HCT116 (cell line): ENCODE measurements at regions not wholly inside any gene's neighbourhood (a gene's known extent, or its start where the extent isn't known, plus 50 kb on each side); places are given as distances from the start of the nearest gene placed in this dataset.

Source experiments
- ATAC-seq: fragments of 200-7000 bp; cut with Tn5 transposase; 2 replicates; pipeline ENCODE4 v1.9.1; 2020; ENCODE audit warnings: mild to moderate bottlenecking, moderate library complexity
- BruUV-seq: library from RNA; stranded (reverse); fragments of 400-500 nt; replicated peaks from 2 replicates; lab custom pipeline; 2021; lab: Mats Ljungman, UMichigan
- CTCF ChIA-PET: fragments of 300-600 bp; sonication (Branson Sonifier 250); formaldehyde crosslinking; loops from one replicate; lab custom pipeline; 2021; ENCODE audit warnings: antibody characterized with exemption; lab: Charles Lee
- POLR2A ChIA-PET: fragments of 300-600, 350-600 bp; sonication (Branson Sonifier 250); formaldehyde crosslinking; loops from one replicate; lab custom pipeline; 2021; ENCODE audit warnings: antibody characterized with exemption; lab: Charles Lee
- RAD21 ChIA-PET, 2 experiments: fragments of 300-600 bp; sonication (Branson Sonifier 250); formaldehyde crosslinking; loops; one replicate each; lab custom pipeline; 2023; ENCODE audit warnings: low total read pairs in 2 of 2; ENCODE audit not compliant: uncharacterized antibody in 2 of 2, unreplicated experiment in 2 of 2, low non-redundant PET in 1 of 2; lab: Charles Lee
- DNase-seq: peaks from one replicate; pipeline ENCODE4 v3.0.0-alpha.2; 2010; ENCODE audit warnings: low read depth, low spot score
- H2AFZ ChIP-seq: fragments of 200-600 bp; shearing (Covaris generic), sonication (generic); 2 replicates; pipeline ENCODE4 v1.6.1; 2017; ENCODE audit warnings: low read depth, mixed run types, mixed read lengths, antibody characterized with exemption, low read length; ENCODE audit not compliant: poor library complexity, severe bottlenecking
- H3K27ac ChIP-seq: 2 replicates; pipeline ENCODE4 v1.5.1; 2012; ENCODE audit warnings: low read depth, low read length
- H3K27me3 ChIP-seq: fragments of 200-600 bp; sonication (generic); 2 replicates; pipeline ENCODE4 v1.6.1; 2016; ENCODE audit warnings: mixed run types, low read length, mixed read lengths; ENCODE audit not compliant: insufficient read depth
- H3K36me3 ChIP-seq, 2 experiments: fragments of 200-500 bp in 1 of 2; fragments of 200-600 bp in 1 of 2; sonication (Bioruptor generic) in 1 of 2; sonication (generic) in 1 of 2; 2 replicates each; pipeline versions ENCODE4 v1.5.1 to v1.6.1; 2014 to 2016; ENCODE audit warnings: low read length in 2 of 2, inconsistent platforms in 1 of 2, mixed read lengths in 1 of 2, mixed run types in 1 of 2; ENCODE audit not compliant: insufficient read depth in 2 of 2, control insufficient read depth in 1 of 2
- H3K4me1 ChIP-seq, 2 experiments: fragments of 200-600 bp in 1 of 2; sonication (generic) in 1 of 2; 2 replicates each; pipeline versions ENCODE4 v1.5.1 to v1.6.1; 2012 to 2017; ENCODE audit warnings: low read length in 2 of 2, inconsistent platforms in 1 of 2, mild to moderate bottlenecking in 1 of 2, mixed read lengths in 1 of 2, mixed run types in 1 of 2, moderate library complexity in 1 of 2; ENCODE audit not compliant: insufficient read depth in 2 of 2, control insufficient read depth in 1 of 2
- H3K4me2 ChIP-seq: fragments of 200-600 bp; sonication (generic); 2 replicates; pipeline ENCODE4 v1.6.1; 2017; ENCODE audit warnings: mixed run types, low read length, mixed read lengths
- H3K4me3 ChIP-seq, 2 experiments: fragments of 200-600 bp in 1 of 2; sonication (generic) in 1 of 2; replicated peaks in 1 of 2; 2 replicates each; pipeline ENCODE4 v1.5.1; 2011 to 2016; ENCODE audit warnings: low read length in 2 of 2, control low read depth in 1 of 2, low read depth in 1 of 2, mild to moderate bottlenecking in 1 of 2, mixed read lengths in 1 of 2, mixed run types in 1 of 2
- H3K79me2 ChIP-seq: fragments of 200-600 bp; sonication (generic); 2 replicates; pipeline ENCODE4 v1.6.1; 2017; ENCODE audit warnings: mild to moderate bottlenecking, mixed run types, low read length, moderate library complexity, mixed read lengths; ENCODE audit not compliant: insufficient read depth
- H3K9ac ChIP-seq: fragments of 200-600 bp; sonication (generic); 2 replicates; pipeline ENCODE4 v1.6.1; 2016; ENCODE audit warnings: low read length, mixed read lengths
- H3K9me2 ChIP-seq: fragments of 200-600 bp; sonication (generic), shearing (Covaris generic); 2 replicates; pipeline ENCODE4 v1.6.1; 2017; ENCODE audit warnings: mixed run types, mild to moderate bottlenecking, moderate library complexity; ENCODE audit not compliant: insufficient read depth
- H3K9me3 ChIP-seq, 2 experiments: fragments of 200-500 bp in 1 of 2; fragments of 200-600 bp in 1 of 2; sonication (Bioruptor generic) in 1 of 2; sonication (generic) in 1 of 2; 2 replicates each; pipeline ENCODE4 v1.6.1; 2014 to 2017; ENCODE audit warnings: low read length in 2 of 2, mixed read lengths in 2 of 2, inconsistent platforms in 1 of 2, low read depth in 1 of 2, mild to moderate bottlenecking in 1 of 2, mixed run types in 1 of 2, moderate library complexity in 1 of 2; ENCODE audit not compliant: control insufficient read depth in 1 of 2, insufficient read depth in 1 of 2
- H4K20me1 ChIP-seq: fragments of 200-600 bp; sonication (generic), shearing (Covaris generic); 2 replicates; pipeline ENCODE4 v1.6.1; 2017; ENCODE audit warnings: mixed run types, mild to moderate bottlenecking, moderate library complexity; ENCODE audit not compliant: insufficient read depth
- CEBPB ChIP-seq: IDR thresholded peaks from 2 replicates; pipeline ENCODE4 v1.6.1; 2012; ENCODE audit warnings: low read depth
- EZH2phosphoT487 ChIP-seq: fragments of 200-600 bp; IDR thresholded peaks from 2 replicates; pipeline ENCODE4 v1.6.1; 2018; ENCODE audit warnings: antibody characterized with exemption, borderline replicate concordance
- FOSL1 ChIP-seq: IDR thresholded peaks from 2 replicates; pipeline ENCODE4 v1.6.1; 2012; ENCODE audit warnings: low read depth
- POLR2A ChIP-seq: IDR thresholded peaks from 2 replicates; pipeline ENCODE4 v1.7.0; 2011; ENCODE audit warnings: borderline replicate concordance; ENCODE audit not compliant: insufficient read depth, insufficient read length; ENCODE audit errors: extremely low read depth
- POLR2AphosphoS5 ChIP-seq: IDR thresholded peaks from 2 replicates; pipeline ENCODE4 v1.6.1; 2011; ENCODE audit warnings: mild to moderate bottlenecking, low read depth, low read length, moderate library complexity
- RAD21 ChIP-seq: IDR thresholded peaks from 2 replicates; pipeline ENCODE4 v1.6.1; 2012; ENCODE audit warnings: low read depth, mild to moderate bottlenecking
- SRF ChIP-seq: IDR thresholded peaks from 2 replicates; pipeline ENCODE4 v1.6.1; 2012; ENCODE audit warnings: low read depth
- ZFX ChIP-seq: fragments of 450-650 bp; IDR thresholded peaks from 2 replicates; pipeline ENCODE4 v1.6.1; 2017
- intact Hi-C: fragments of 100-400 bp; cut with micrococcal nuclease; formaldehyde crosslinking; loops from 2 replicates; pipeline ENCODE4 v1.10.0; 2022
- TF ChIP-seq, protein P1 (sequence below): IDR thresholded peaks from 2 replicates; pipeline ENCODE4 v1.6.1; 2012; ENCODE audit warnings: low read depth
- TF ChIP-seq, protein P2 (sequence below): IDR thresholded peaks from 2 replicates; pipeline ENCODE4 v1.6.1; 2012
- TF ChIP-seq, protein P3 (sequence below): IDR thresholded peaks from 2 replicates; pipeline ENCODE4 v1.6.1; 2011; ENCODE audit warnings: mild to moderate bottlenecking, low read length, moderate library complexity; ENCODE audit not compliant: insufficient replicate concordance; ENCODE audit errors: extremely low read depth
- TF ChIP-seq, protein P4 (sequence below): IDR thresholded peaks from 2 replicates; pipeline ENCODE4 v1.6.1; 2012

DNA sequence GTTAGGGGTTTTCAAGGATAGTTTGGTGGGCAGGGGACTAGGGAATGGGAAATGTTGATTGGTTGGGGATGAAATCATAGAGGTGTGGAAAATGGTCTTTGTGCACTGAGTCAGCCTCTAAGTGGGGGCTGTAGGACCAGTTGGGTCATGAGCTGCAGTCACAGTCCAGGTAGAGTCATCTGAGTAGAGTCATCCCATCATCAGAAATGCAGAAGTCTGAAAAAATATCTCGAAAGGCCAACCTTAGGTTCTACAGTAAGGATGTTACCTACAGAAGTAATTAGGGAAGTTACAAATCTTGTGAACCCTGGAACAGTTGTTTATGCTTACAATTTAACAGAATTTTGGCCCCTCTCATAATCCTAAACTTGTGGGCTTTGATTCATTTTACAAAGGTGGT, 63.4 kb upstream of the AP1S2 start (continued):
- TF ChIP-seq, protein P1, sequence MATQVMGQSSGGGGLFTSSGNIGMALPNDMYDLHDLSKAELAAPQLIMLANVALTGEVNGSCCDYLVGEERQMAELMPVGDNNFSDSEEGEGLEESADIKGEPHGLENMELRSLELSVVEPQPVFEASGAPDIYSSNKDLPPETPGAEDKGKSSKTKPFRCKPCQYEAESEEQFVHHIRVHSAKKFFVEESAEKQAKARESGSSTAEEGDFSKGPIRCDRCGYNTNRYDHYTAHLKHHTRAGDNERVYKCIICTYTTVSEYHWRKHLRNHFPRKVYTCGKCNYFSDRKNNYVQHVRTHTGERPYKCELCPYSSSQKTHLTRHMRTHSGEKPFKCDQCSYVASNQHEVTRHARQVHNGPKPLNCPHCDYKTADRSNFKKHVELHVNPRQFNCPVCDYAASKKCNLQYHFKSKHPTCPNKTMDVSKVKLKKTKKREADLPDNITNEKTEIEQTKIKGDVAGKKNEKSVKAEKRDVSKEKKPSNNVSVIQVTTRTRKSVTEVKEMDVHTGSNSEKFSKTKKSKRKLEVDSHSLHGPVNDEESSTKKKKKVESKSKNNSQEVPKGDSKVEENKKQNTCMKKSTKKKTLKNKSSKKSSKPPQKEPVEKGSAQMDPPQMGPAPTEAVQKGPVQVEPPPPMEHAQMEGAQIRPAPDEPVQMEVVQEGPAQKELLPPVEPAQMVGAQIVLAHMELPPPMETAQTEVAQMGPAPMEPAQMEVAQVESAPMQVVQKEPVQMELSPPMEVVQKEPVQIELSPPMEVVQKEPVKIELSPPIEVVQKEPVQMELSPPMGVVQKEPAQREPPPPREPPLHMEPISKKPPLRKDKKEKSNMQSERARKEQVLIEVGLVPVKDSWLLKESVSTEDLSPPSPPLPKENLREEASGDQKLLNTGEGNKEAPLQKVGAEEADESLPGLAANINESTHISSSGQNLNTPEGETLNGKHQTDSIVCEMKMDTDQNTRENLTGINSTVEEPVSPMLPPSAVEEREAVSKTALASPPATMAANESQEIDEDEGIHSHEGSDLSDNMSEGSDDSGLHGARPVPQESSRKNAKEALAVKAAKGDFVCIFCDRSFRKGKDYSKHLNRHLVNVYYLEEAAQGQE: no peak
- TF ChIP-seq ZFX: no peak

DNA sequence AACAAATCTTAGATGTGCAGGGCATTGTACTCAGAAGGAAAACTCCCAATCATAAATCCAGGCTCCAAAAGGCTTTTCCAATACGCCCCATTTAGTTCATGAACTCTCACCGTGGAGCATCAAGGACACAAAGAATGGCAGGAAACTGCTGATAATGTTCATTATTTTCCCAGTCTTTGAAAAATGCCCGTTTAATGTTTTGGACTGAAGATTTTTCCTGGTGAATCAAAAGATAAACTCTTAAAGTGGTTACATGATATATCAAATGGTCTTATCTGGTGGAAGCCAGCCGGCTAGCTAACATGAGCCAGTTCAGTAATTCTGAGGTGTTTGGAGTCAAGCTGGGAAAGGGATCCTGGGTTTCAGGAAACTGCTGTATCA, 62.1 kb upstream of the AP1S2 start:
- Histone ChIP-seq H2AFZ (no peak overlapping the region), H3K4me2 (no peak overlapping the region), H3K79me2 (no peaks in the 10 kb centered on the region), H3K9me2 (no peaks in the 10 kb centered on the region), H3K9ac (no peak overlapping the region), H4K20me1 (no peaks in the 10 kb centered on the region), H3K4me3 (no peak overlapping the region), H3K36me3 (no peaks in the 10 kb centered on the region), H3K4me1 (no peaks in the 10 kb centered on the region), H3K27me3 (no peaks in the 10 kb centered on the region), H3K27ac (no peak overlapping the region), H3K9me3 (no peaks in the 10 kb centered on the region)
- ChIA-PET RAD21 (no interaction called here), POLR2A (no interaction called here), CTCF (no interaction called here)
- ATAC-seq (no peak), DNase-seq (no peak)
- no TSS peak for BruUV-seq
- intact Hi-C loops: no loop called here
- no peak for TF ChIP-seq POLR2AphosphoS5
- no peak for TF ChIP-seq SRF
- no peak for TF ChIP-seq CEBPB
- TF ChIP-seq POLR2A: no peak
- no peak for TF ChIP-seq FOSL1
- TF ChIP-seq EZH2phosphoT487: no peak
- TF ChIP-seq, protein P2, sequence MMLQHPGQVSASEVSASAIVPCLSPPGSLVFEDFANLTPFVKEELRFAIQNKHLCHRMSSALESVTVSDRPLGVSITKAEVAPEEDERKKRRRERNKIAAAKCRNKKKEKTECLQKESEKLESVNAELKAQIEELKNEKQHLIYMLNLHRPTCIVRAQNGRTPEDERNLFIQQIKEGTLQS: no peak
- TF ChIP-seq, protein P3, sequence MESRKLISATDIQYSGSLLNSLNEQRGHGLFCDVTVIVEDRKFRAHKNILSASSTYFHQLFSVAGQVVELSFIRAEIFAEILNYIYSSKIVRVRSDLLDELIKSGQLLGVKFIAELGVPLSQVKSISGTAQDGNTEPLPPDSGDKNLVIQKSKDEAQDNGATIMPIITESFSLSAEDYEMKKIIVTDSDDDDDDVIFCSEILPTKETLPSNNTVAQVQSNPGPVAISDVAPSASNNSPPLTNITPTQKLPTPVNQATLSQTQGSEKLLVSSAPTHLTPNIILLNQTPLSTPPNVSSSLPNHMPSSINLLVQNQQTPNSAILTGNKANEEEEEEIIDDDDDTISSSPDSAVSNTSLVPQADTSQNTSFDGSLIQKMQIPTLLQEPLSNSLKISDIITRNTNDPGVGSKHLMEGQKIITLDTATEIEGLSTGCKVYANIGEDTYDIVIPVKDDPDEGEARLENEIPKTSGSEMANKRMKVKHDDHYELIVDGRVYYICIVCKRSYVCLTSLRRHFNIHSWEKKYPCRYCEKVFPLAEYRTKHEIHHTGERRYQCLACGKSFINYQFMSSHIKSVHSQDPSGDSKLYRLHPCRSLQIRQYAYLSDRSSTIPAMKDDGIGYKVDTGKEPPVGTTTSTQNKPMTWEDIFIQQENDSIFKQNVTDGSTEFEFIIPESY: no peak
- no peak for TF ChIP-seq RAD21
- TF ChIP-seq, protein P4, sequence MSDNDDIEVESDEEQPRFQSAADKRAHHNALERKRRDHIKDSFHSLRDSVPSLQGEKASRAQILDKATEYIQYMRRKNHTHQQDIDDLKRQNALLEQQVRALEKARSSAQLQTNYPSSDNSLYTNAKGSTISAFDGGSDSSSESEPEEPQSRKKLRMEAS: no peak
